Fibroblast of skin of right biceps (primary cell): ENCODE measurements at regions not wholly inside any gene's neighbourhood (a gene's known extent, or its start where the extent isn't known, plus 50 kb on each side); places are given as distances from the start of the nearest gene placed in this dataset.
"Not testable (repeated sequence)": the region's sequence is repeated elsewhere in the genome, so short reads cannot be mapped to it uniquely, and the experiment has no call there.

Source experiments
- DNase-seq: peaks from one replicate; pipeline ENCODE4 v3.0.0-alpha.2; 2013

- DNase-seq, result no peak
Observed at GRCh38 chr18:57951999-57952774, 91.8 kb upstream of the NEDD4L start.

GRCh38 chr18:57951117-57951796, 92.8 kb upstream of the NEDD4L start:
- DNase-seq, result no peak

- DNase-seq, result peak; percentile 43
Observed at GRCh38 chr18:57950542-57950941, 93.5 kb upstream of the NEDD4L start.

DNA sequence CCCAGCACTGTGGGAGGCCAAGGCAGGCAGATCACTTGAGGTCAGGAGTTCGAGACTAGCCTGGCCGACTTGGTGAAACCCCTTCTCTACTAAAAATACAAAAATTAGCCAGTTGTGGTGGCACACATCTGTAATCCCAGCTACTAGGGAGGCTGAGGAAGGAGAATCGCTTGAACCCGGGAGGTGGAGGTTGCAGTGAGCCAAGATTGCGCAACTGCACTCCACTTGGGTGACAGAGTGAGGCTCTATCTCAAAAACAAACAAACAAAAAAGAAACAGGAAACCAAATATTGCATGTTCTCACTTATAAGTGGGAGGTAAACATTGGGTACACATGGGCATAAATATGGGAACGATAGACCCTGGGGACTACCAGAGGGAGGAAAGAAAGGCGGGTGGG, 94.7 kb upstream of the NEDD4L start:
- DNase-seq, result not testable (repeated sequence)

DNA sequence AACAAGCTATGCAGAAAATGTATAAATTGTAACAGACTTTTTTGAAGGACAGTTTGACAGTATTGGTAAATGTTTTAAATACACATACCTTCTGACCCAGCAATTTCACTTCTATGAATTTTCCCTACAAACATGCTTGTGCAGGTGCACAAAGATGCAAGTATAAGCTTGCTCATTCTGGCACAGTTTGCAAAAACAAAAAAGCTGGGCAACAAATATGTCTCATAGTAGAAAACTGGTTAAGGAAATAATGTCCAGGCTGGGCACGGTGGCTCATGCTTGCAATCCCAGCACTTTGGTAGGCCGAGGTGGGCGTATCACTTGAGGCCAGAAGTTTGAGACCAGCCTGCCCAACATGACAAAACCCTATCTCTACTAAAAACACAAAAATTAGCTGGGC, 96.9 kb upstream of the NEDD4L start:
- DNase-seq, result no peak

DNA sequence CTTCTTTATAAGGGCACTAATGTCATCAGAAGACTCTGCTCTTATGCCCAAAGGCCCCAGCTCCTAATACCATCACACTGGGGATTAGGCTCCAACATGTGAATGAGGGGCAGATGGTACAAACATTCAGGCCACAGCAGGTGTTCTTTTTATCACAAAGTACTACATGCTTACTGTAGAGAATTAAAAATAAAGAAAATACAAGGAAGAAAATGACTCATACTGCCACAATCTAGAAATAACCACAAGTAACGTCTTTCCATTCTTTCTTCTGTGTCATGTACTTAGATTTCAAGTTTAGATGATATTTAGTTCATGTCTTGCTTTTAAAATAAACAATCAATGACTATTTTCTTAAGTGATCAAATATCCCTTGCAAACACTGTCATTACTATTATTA, 100.3 kb upstream of the NEDD4L start:
- DNase-seq, result peak; percentile 34

GRCh38 chr18:57942493-57942892, 101.5 kb upstream of the NEDD4L start:
- no peak for DNase-seq

- no peak for DNase-seq
Observed at GRCh38 chr18:57941841-57942489, 102.1 kb upstream of the NEDD4L start.

- no peak for DNase-seq
Observed at GRCh38 chr18:57940166-57940660, 103.8 kb upstream of the NEDD4L start.

- DNase-seq, result not testable (repeated sequence)
Observed at GRCh38 chr18:57934375-57934774, 109.7 kb upstream of the NEDD4L start.

DNA sequence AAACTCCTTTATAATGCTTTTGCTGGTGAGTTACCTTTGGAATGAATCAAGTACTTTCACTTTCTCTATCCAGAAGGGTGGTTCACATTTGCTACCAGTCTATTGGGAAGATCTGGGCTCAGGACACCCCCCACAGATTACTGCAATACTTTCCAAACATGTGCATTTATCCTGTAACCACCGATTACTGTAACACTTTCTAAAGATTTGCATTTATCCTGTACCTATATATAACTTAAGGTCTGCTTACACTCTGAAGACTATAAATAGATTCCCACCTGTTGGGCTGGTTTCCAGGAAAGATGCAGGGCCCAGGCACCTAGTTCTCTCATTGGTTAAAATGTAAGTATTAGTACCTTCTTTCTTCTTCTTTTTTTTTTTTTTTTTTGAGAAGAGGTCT, 113.0 kb upstream of the NEDD4L start:
- DNase-seq, result no peak

GRCh38 chr18:57930476-57930875, 113.5 kb upstream of the NEDD4L start:
- no peak for DNase-seq

DNA sequence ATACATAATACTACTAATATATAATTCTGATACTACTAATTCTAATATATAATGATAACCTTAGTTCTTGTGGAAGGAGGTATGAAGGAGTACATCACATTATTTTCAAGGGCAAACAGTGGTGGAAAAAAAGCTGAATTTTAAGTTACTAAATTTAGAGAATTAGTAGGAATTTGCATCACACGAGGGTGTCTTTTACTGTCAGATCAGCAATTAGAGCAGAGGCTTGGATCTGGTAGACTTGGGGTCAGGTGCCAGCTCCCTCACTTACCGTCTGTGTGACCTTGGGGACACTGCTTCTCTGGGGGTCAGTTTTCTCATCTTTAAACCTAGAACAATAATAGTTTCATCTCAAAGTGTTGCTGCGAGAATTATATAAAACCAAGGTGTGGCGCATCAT, 114.1 kb upstream of the NEDD4L start:
- no peak for DNase-seq

DNA sequence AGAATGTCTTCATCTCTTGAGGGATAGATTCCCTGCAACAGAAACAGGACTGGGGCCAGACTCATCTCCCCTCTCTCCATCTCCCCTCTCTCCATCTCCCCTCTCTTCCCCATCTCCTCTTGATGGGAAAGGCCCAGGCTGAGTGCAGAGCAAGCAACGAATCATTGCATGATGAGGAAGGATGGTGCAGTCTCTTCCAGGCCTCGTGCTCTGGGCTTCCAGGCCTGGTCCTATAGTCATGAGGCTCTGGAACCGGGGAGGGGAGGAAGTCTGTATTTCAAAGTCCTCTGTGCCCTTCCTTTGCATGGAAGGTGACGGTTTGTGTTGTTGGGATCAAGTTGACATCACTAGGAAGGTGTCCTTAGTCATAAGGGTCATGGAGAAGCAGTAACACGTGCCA, 115.6 kb upstream of the NEDD4L start:
- no peak for DNase-seq

GRCh38 chr18:57927511-57927910, 116.5 kb upstream of the NEDD4L start:
- no peak for DNase-seq

DNA sequence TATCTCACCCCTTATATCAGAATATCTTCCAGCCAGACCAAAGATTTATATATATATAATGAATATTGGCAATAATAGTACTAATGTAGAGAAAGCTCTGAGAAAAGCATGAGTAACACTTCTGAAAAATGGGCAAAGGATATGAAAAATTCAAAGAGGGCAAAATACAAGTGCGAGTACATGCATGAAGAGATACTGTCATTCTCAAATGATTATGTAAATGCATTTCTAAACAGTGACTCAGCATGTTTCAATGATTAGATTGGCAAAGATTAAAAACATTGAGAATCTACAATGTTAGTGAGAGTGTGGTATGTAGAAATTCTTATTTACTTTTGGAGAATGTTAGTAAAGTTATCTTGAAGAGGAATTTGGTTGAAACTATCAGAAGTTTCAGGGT, 118.3 kb upstream of the NEDD4L start:
- DNase-seq, result peak; percentile 72

DNA sequence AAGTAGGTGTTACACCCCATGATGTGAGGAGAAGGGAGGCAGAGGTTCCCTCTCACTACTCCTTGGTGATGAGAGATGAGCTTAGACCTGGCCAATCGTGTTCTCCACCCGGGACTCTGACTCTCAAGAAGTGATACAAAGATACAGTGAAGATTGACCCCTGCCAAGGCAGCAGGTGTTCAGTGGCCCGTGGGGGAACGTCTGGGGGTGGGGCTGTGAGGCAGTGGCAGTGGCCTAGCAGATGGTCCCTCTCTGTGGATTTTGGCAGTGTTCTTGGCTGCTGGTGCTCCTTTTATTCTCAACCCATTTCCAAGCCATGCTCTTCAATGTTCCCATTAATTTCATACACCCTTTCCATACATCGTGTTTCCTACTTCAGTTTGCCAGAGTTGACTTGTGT, 120.4 kb upstream of the NEDD4L start:
- DNase-seq, result no peak

GRCh38 chr18:57922885-57923284, 119.8 kb upstream of the ATP8B1 start:
- DNase-seq, result no peak

DNA sequence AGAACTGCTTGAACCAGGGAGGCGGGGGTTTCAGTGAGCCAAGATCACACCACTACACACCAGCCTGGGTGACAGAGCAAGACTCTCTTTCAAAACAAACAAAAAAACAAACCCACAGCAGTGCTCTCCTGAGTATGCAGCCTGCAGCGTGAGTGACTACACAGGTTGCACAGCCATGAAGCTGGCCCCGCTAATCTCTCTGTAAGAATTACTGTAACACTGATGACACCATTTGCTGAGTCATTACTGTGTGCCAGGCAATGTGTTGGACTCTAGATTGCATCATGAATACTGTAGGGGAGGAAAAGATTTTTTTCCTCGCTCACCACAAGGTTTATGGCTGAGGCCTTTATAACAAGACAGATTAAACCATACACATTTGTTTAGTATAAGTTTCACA, 118.6 kb upstream of the ATP8B1 start:
- peak; percentile 62 for DNase-seq

DNA sequence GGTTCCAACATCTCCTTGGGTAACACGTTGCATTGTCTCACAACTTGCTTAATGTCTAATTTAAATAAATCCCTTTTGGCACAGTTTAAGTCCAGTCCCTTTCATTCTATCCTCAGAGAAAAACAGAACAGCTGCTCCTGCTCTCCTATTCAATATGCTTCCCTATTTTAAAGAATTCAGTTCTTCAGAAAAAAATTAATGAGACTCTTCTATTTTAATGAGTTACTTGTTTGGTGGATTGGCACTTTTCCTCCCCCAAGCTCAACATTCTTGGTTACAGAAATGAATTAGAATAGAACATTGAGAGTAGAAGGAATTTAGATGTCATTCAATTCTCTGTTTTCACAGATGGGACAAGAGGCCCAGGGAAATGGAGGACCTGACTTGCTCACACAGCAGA, 116.9 kb upstream of the ATP8B1 start:
- no peak for DNase-seq

DNA sequence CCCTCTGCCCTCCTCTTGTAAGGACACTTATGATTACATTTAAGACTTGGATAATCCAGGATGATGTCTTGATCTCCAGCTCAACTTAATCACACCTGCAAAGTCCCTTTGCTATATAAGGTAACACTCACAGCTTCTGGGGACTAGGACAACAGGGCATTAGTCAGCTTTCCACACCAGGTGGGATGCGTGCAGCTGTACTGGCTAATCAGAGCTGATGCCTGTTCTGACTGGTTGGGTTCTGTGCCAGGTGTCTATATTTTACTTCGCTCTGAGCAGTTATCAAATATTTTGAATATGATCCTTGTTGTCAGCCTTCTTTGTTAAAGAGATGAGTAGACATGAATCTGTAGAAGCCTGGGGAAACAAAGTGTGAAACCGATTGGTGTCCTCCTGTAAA, 115.5 kb upstream of the ATP8B1 start:
- no peak for DNase-seq

DNA sequence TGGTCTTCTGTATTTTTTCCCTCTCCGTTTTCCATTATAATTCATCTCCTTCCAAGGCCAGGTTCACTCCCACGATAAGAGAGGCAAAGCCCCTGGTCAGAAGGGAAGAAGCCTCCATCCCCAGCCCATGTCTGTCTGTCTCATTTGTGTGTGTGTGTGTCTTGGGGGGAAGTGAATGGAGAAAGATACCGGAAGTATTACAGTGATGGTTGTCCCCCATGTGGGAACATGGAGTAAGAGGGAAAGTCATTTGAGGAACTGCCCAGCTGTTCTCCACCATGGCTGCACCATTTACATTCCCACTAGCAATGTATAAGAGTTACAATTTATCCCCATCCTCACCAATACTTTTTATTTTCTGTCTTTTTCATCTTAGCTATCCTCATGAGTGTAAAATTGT, 113.6 kb upstream of the ATP8B1 start:
- DNase-seq, result no peak

- DNase-seq, result no peak
Observed at GRCh38 chr18:57915865-57916582, 112.9 kb upstream of the ATP8B1 start.
